Tibial artery (tissue), 4 donors: ENCODE measurements at regions not wholly inside any gene's neighbourhood (a gene's known extent, or its start where the extent isn't known, plus 50 kb on each side); places are given as distances from the start of the nearest gene placed in this dataset.

ENCODE experiments used
- DNase-seq, 2 donors: peaks; one replicate each; pipeline ENCODE4 v3.0.0-alpha.2; 2019
- H3K27ac ChIP-seq, 2 donors: fragments of 200-600 bp; sonication (generic) in 1 of 2; 1 replicate in 1 of 2; 2 replicates in 1 of 2; pipeline ENCODE4 v1.5.1; 2018 to 2019; ENCODE audit warnings: mild to moderate bottlenecking in 1 of 2
- H3K27me3 ChIP-seq, 2 donors: fragments of 200-600 bp; sonication (generic) in 1 of 2; one replicate each; pipeline versions ENCODE4 v1.5.1 to v1.6.0; 2016 to 2019
- H3K36me3 ChIP-seq, 3 donors: fragments of 200-600 bp; sonication (generic) in 2 of 3; one replicate each; pipeline ENCODE4 v1.5.1; 2016 to 2019; ENCODE audit warnings: mild to moderate bottlenecking in 2 of 3
- H3K4me1 ChIP-seq, 4 donors: fragments of 200-600 bp; sonication (generic) in 2 of 4; 1 replicate in 3 of 4; 2 replicates in 1 of 4; pipeline ENCODE4 v1.5.1; 2016 to 2019
- H3K4me3 ChIP-seq, 2 donors: fragments of 200-600 bp; sonication (generic) in 1 of 2; 1 replicate in 1 of 2; 2 replicates in 1 of 2; pipeline ENCODE4 v1.5.1; 2018 to 2019; ENCODE audit warnings: mild to moderate bottlenecking in 2 of 2
- H3K9me3 ChIP-seq, 3 donors: fragments of 200-600 bp; sonication (generic) in 1 of 3; one replicate each; pipeline ENCODE4 v1.5.1; 2016 to 2019
- CTCF ChIP-seq, 2 experiments: fragments of 200-600 bp in 1 of 2; fragments of 450-650 bp in 1 of 2; IDR thresholded peaks; one replicate each; pipeline ENCODE4 v1.5.1; 2017 to 2019; ENCODE audit warnings: antibody characterized with exemption in 2 of 2, mild to moderate bottlenecking in 1 of 2, moderate library complexity in 1 of 2
- intact Hi-C: fragments of 100-400 bp; cut with DNase I; formaldehyde crosslinking; loops from one replicate; pipeline ENCODE4 v1.15.0; 2023; ENCODE audit warnings: low total_unique reads

- Histone ChIP-seq H3K27me3 (no peaks in the 10 kb centered on the region), H3K27ac (no peak overlapping the region), H3K9me3 (no peaks in the 10 kb centered on the region), H3K4me3 (no peak overlapping the region), H3K4me1 (no peaks in the 10 kb centered on the region), H3K36me3 (no peaks in the 10 kb centered on the region)
- no peak for TF ChIP-seq CTCF (IDR thresholded peaks at IDR 0.05)
- no peak for DNase-seq
- intact Hi-C loops, result no loop called here
These were observed 781.9 kb upstream of the ID2 start for GRCh38 chr2:7899923-7900322.

- intact Hi-C loops, result no loop called here
- no peak for DNase-seq
- Histone ChIP-seq H3K9me3 (no peaks in the 10 kb centered on the region), H3K4me1 (no peaks in the 10 kb centered on the region), H3K36me3 (no peaks in the 10 kb centered on the region), H3K4me3 (no peak overlapping the region), H3K27me3 (no peaks in the 10 kb centered on the region), H3K27ac (no peak overlapping the region)
- no peak for TF ChIP-seq CTCF (IDR thresholded peaks at IDR 0.05)
These were observed 781.3 kb upstream of the ID2 start for GRCh38 chr2:7900593-7900992.

GRCh38 chr2:7902251-7902765, 779.5 kb upstream of the ID2 start:
- no peaks in the 10 kb centered on the region for H3K4me1 ChIP-seq
- H3K27me3 ChIP-seq, result no peaks in the 10 kb centered on the region
- H3K36me3 ChIP-seq, result no peaks in the 10 kb centered on the region
- H3K4me3 ChIP-seq, result no peak overlapping the region
- H3K9me3 ChIP-seq, result no peaks in the 10 kb centered on the region
- intact Hi-C loops, result no loop called here
- no peak for DNase-seq
- no peak for TF ChIP-seq CTCF (IDR thresholded peaks at IDR 0.05)
- no peak overlapping the region for H3K27ac ChIP-seq

GRCh38 chr2:7904319-7904718, 777.5 kb upstream of the ID2 start:
- no peak for DNase-seq
- H3K4me3 ChIP-seq, result no peak overlapping the region
- H3K27me3 ChIP-seq, result no peaks in the 10 kb centered on the region
- no peaks in the 10 kb centered on the region for H3K4me1 ChIP-seq
- H3K27ac ChIP-seq, result no peak overlapping the region
- no peak for TF ChIP-seq CTCF (IDR thresholded peaks at IDR 0.05)
- intact Hi-C loops, result no loop called here
- H3K9me3 ChIP-seq, result no peaks in the 10 kb centered on the region
- no peaks in the 10 kb centered on the region for H3K36me3 ChIP-seq

- H3K4me1 ChIP-seq, result no peaks in the 10 kb centered on the region
- TF ChIP-seq CTCF (IDR thresholded peaks at IDR 0.05), result no peak
- H3K27ac ChIP-seq, result no peak overlapping the region
- no peak overlapping the region for H3K4me3 ChIP-seq
- H3K9me3 ChIP-seq, result no peaks in the 10 kb centered on the region
- no peak for DNase-seq
- H3K27me3 ChIP-seq, result no peaks in the 10 kb centered on the region
- intact Hi-C loops, result no loop called here
- H3K36me3 ChIP-seq, result no peaks in the 10 kb centered on the region
These were observed 776.1 kb upstream of the ID2 start for GRCh38 chr2:7905756-7906155.

- no peaks in the 10 kb centered on the region for H3K9me3 ChIP-seq
- intact Hi-C loops, result no loop called here
- no peak for DNase-seq
- H3K4me1 ChIP-seq, result no peaks in the 10 kb centered on the region
- H3K27me3 ChIP-seq, result no peaks in the 10 kb centered on the region
- no peak overlapping the region for H3K4me3 ChIP-seq
- no peak overlapping the region for H3K27ac ChIP-seq
- TF ChIP-seq CTCF (IDR thresholded peaks at IDR 0.05), result no peak
- H3K36me3 ChIP-seq, result no peaks in the 10 kb centered on the region
These were observed 775.4 kb upstream of the ID2 start for GRCh38 chr2:7906431-7906830.
